SU-DHL-6 (cell line): ENCODE measurements at regions not wholly inside any gene's neighbourhood (a gene's known extent, or its start where the extent isn't known, plus 50 kb on each side); places are given as distances from the start of the nearest gene placed in this dataset.

Experiments used
- H2AFZ ChIP-seq: fragments of 200-600 bp; sonication (generic); 2 replicates; pipeline ENCODE4 v1.6.1; 2014; ENCODE audit warnings: low read depth, mild to moderate bottlenecking, moderate library complexity, mixed read lengths, antibody characterized with exemption, low read length; ENCODE audit not compliant: severe bottlenecking
- H3F3A ChIP-seq: fragments of 200-600 bp; shearing (Covaris generic); 2 replicates; pipeline ENCODE4 v1.6.0; 2016; ENCODE audit warnings: antibody characterized with exemption, mild to moderate bottlenecking; ENCODE audit not compliant: insufficient read depth
- H3K27ac ChIP-seq: fragments of 200-600 bp; sonication (generic); 2 replicates; pipeline ENCODE4 v1.5.1; 2016; ENCODE audit warnings: low read depth, mild to moderate bottlenecking, low read length, moderate library complexity, mixed read lengths
- H3K27me3 ChIP-seq: fragments of 200-600 bp; sonication (generic), shearing (Covaris generic); 2 replicates; pipeline ENCODE4 v1.6.0; 2014; ENCODE audit warnings: mild to moderate bottlenecking, low read length
- H3K36me3 ChIP-seq: fragments of 200-600 bp; sonication (generic); 2 replicates; pipeline ENCODE4 v1.6.1; 2014; ENCODE audit warnings: mild to moderate bottlenecking, low read length, mixed read lengths
- H3K4me2 ChIP-seq: fragments of 300-600, 200-600 bp; shearing (Covaris generic), sonication (generic); 2 replicates; pipeline ENCODE4 v1.6.0; 2014; ENCODE audit warnings: low read length, low read depth, mild to moderate bottlenecking; ENCODE audit not compliant: poor library complexity, severe bottlenecking
- H3K4me3 ChIP-seq: fragments of 200-600 bp; sonication (generic); 2 replicates; pipeline ENCODE4 v1.5.1; 2014; ENCODE audit warnings: antibody characterized with exemption, low read length, mild to moderate bottlenecking, mixed read lengths; ENCODE audit not compliant: insufficient read depth, poor library complexity, severe bottlenecking
- H3K79me2 ChIP-seq: fragments of 200-600 bp; sonication (generic); 2 replicates; pipeline ENCODE4 v1.6.1; 2014; ENCODE audit warnings: mild to moderate bottlenecking, low read length, moderate library complexity; ENCODE audit not compliant: insufficient read depth
- H3K9ac ChIP-seq: fragments of 200-600 bp; sonication (generic); 2 replicates; pipeline ENCODE4 v1.7.0; 2014; ENCODE audit warnings: mild to moderate bottlenecking, low read length
- H3K9me2 ChIP-seq: fragments of 200-600 bp; sonication (generic); replicated peaks from 2 replicates; pipeline ENCODE4 v1.6.1; 2014; ENCODE audit warnings: low read length; ENCODE audit not compliant: insufficient read depth
- H3K9me3 ChIP-seq: fragments of 200-600 bp; sonication (generic); 2 replicates; pipeline ENCODE4 v1.6.1; 2014; ENCODE audit warnings: low read length, mixed read lengths; ENCODE audit not compliant: insufficient read depth
- H4K20me1 ChIP-seq: fragments of 200-600 bp; sonication (generic); 2 replicates; pipeline ENCODE4 v1.6.1; 2014; ENCODE audit warnings: low read depth, mild to moderate bottlenecking, antibody characterized with exemption, low read length, moderate library complexity, mixed read lengths
- CTCF ChIP-seq: fragments of 200-600 bp; sonication (generic); IDR thresholded peaks from one replicate; pipeline ENCODE4 v1.5.1; 2017; ENCODE audit warnings: antibody characterized with exemption, mild to moderate bottlenecking, low read length, moderate library complexity; ENCODE audit not compliant: insufficient read depth, poor library complexity, severe bottlenecking
- EZH2phosphoT487 ChIP-seq: fragments of 200-600 bp; sonication (generic), shearing (Covaris generic); conservative IDR thresholded peaks from 2 replicates; pipeline ENCODE4 v1.6.1; 2018; ENCODE audit warnings: mild to moderate bottlenecking, antibody characterized with exemption, low read length, moderate library complexity, mixed read lengths

GRCh38 chr5:37893434-37894134 is 53.7 kb upstream of the GDNF start:
- TF ChIP-seq EZH2phosphoT487 (no peak), CTCF (no peak)
- Histone ChIP-seq H3K9ac (no peak overlapping the region), H3K36me3 (no peaks in the 10 kb centered on the region), H3F3A (no peaks in the 10 kb centered on the region), H3K27ac (no peak overlapping the region), H3K4me2 (no peak overlapping the region), H2AFZ (no peak overlapping the region), H3K9me2 (no peaks in the 10 kb centered on the region), H3K4me3 (no peak overlapping the region), H3K79me2 (no peaks in the 10 kb centered on the region), H3K27me3 (0 out of 2 replicates have a peak, but pooled peaks cover 2% of the 10 kb centered on the region), H3K9me3 (no peaks in the 10 kb centered on the region), H4K20me1 (no peaks in the 10 kb centered on the region)

- TF ChIP-seq EZH2phosphoT487 (no peak), CTCF (no peak)
- no peaks in the 10 kb centered on the region for H4K20me1 ChIP-seq
Measured at GRCh38 chr5:37892586-37892985, 52.7 kb upstream of the GDNF start.

GRCh38 chr5:37891832-37892231 is 52.0 kb upstream of the GDNF start:
- Histone ChIP-seq H3K9me2 (no peaks in the 10 kb centered on the region), H3K36me3 (no peaks in the 10 kb centered on the region), H4K20me1 (no peaks in the 10 kb centered on the region), H3K4me3 (no peak overlapping the region), H3F3A (no peaks in the 10 kb centered on the region), H2AFZ (no peak overlapping the region), H3K4me2 (no peak overlapping the region), H3K79me2 (no peaks in the 10 kb centered on the region), H3K9me3 (no peaks in the 10 kb centered on the region), H3K9ac (no peak overlapping the region), H3K27ac (no peak overlapping the region), H3K27me3 (0 out of 2 replicates have a peak, but pooled peaks cover 2% of the 10 kb centered on the region)
- TF ChIP-seq EZH2phosphoT487, result no peak
- TF ChIP-seq CTCF, result no peak

More at GRCh38 chr5:37892586-37892985, 52.7 kb upstream of the GDNF start:
- H3K4me2 ChIP-seq, result no peak overlapping the region
- H2AFZ ChIP-seq, result no peak overlapping the region
- H3K9me3 ChIP-seq, result no peaks in the 10 kb centered on the region
- H3K79me2 ChIP-seq, result no peaks in the 10 kb centered on the region
- H3K9ac ChIP-seq, result no peak overlapping the region
- no peaks in the 10 kb centered on the region for H3K36me3 ChIP-seq
- H3K9me2 ChIP-seq, result no peaks in the 10 kb centered on the region
- H3K4me3 ChIP-seq, result no peak overlapping the region
- no peak overlapping the region for H3K27ac ChIP-seq
- H3F3A ChIP-seq, result no peaks in the 10 kb centered on the region
- 0 out of 2 replicates have a peak, but pooled peaks cover 2% of the 10 kb centered on the region for H3K27me3 ChIP-seq
